CD4-positive, CD25-positive, alpha-beta regulatory T cell (primary cell): ENCODE measurements at regions not wholly inside any gene's neighbourhood (a gene's known extent, or its start where the extent isn't known, plus 50 kb on each side); places are given as distances from the start of the nearest gene placed in this dataset.

ENCODE experiments used
- ATAC-seq, 2 donors: fragments of 150-1000 bp; cut with Tn5 transposase; one replicate each; pipeline ENCODE4 v1.10.0; 2021; ENCODE audit warnings: low read depth in 2 of 2, moderate number of reproducible peaks in 2 of 2, moderate library complexity in 1 of 2
- DNase-seq, 3 donors: peaks; one replicate each; pipeline versions ENCODE4 v3.0.0 to v3.0.0-alpha.2; 2012 to 2022; ENCODE audit warnings: mixed read lengths in 1 of 3
- H3K27ac ChIP-seq: one replicate; pipeline ENCODE4 v1.7.0; 2013; ENCODE audit warnings: mild to moderate bottlenecking, low read length; ENCODE audit not compliant: insufficient read depth, poor library complexity, severe bottlenecking
- H3K27me3 ChIP-seq: one replicate; pipeline ENCODE4 v1.7.0; 2013; ENCODE audit warnings: low read length; ENCODE audit not compliant: control insufficient read depth, insufficient read depth
- H3K36me3 ChIP-seq: one replicate; pipeline ENCODE4 v1.7.0; 2013; ENCODE audit warnings: mild to moderate bottlenecking, low read length, moderate library complexity; ENCODE audit not compliant: control insufficient read depth, insufficient read depth
- H3K4me1 ChIP-seq: 2 replicates; pipeline ENCODE4 v1.7.0; 2013; ENCODE audit warnings: mild to moderate bottlenecking, low read length; ENCODE audit not compliant: insufficient read depth, control insufficient read depth, poor library complexity, severe bottlenecking
- H3K4me3 ChIP-seq: one replicate; pipeline ENCODE4 v1.7.0; 2013; ENCODE audit warnings: low read depth, mild to moderate bottlenecking, low read length, moderate library complexity
- H3K9me3 ChIP-seq, 2 experiments: 1 replicate in 1 of 2; 2 replicates in 1 of 2; pipeline ENCODE4 v1.7.0; 2013; ENCODE audit warnings: low read length in 2 of 2, mild to moderate bottlenecking in 1 of 2, moderate library complexity in 1 of 2; ENCODE audit not compliant: control insufficient read depth in 2 of 2
- H3K27ac Mint-ChIP-seq, 3 donors: one replicate each; pipeline ENCODE4 v1.8.0; 2020 to 2022; ENCODE audit warnings: mild to moderate bottlenecking in 3 of 3, mixed read lengths in 3 of 3, moderate library complexity in 2 of 3
- H3K27me3 Mint-ChIP-seq: one replicate; pipeline ENCODE4 v1.8.0; 2022; ENCODE audit warnings: mild to moderate bottlenecking, mixed read lengths
- H3K36me3 Mint-ChIP-seq: one replicate; pipeline ENCODE4 v1.8.0; 2020; ENCODE audit warnings: mixed read lengths
- H3K4me1 Mint-ChIP-seq, 4 donors: one replicate each; pipeline ENCODE4 v1.8.0; 2020 to 2022; ENCODE audit warnings: mixed read lengths in 4 of 4, mild to moderate bottlenecking in 1 of 4
- H3K4me3 Mint-ChIP-seq, 4 donors: one replicate each; pipeline ENCODE4 v1.8.0; 2020 to 2022; ENCODE audit warnings: mild to moderate bottlenecking in 4 of 4, mixed read lengths in 4 of 4, moderate library complexity in 3 of 4
- H3K9me3 Mint-ChIP-seq, 7 donors: one replicate each; pipeline ENCODE4 v1.8.0; 2020 to 2022; ENCODE audit warnings: mixed read lengths in 7 of 7, mild to moderate bottlenecking in 3 of 7, moderate library complexity in 2 of 7

- Mint-ChIP-seq H3K4me1 (no peaks in the 10 kb centered on the region), H3K27ac (no peak overlapping the region), H3K9me3 (no peaks in the 10 kb centered on the region), H3K4me3 (no peak overlapping the region), H3K27me3 (peaks cover 22% of the 10 kb centered on the region), H3K36me3 (no peaks in the 10 kb centered on the region)
- Histone ChIP-seq H3K36me3 (no peaks in the 10 kb centered on the region), H3K4me1 (no peaks in the 10 kb centered on the region), H3K9me3 (no peaks in the 10 kb centered on the region), H3K27me3 (peaks cover 6% of the 10 kb centered on the region), H3K4me3 (no peak overlapping the region), H3K27ac (no peak overlapping the region)
- DNase-seq: no peak
- no peak for ATAC-seq
Observed at GRCh38 chr15:62912808-62913207, 129.7 kb upstream of the TPM1 start.

- H3K4me3 ChIP-seq: no peak overlapping the region
- peaks cover 6% of the 10 kb centered on the region for H3K27me3 ChIP-seq
- Mint-ChIP-seq H3K36me3 (no peaks in the 10 kb centered on the region), H3K9me3 (no peaks in the 10 kb centered on the region), H3K27me3 (peaks cover 22% of the 10 kb centered on the region), H3K4me1 (no peaks in the 10 kb centered on the region), H3K27ac (no peak overlapping the region), H3K4me3 (no peak overlapping the region)
- H3K27ac ChIP-seq: no peak overlapping the region
- ATAC-seq: no peak
- DNase-seq: no peak
- no peaks in the 10 kb centered on the region for H3K4me1 ChIP-seq
- no peaks in the 10 kb centered on the region for H3K9me3 ChIP-seq
- no peaks in the 10 kb centered on the region for H3K36me3 ChIP-seq
Observed at GRCh38 chr15:62913246-62913645, 129.3 kb upstream of the TPM1 start.

- Mint-ChIP-seq H3K27ac (no peak overlapping the region), H3K9me3 (no peaks in the 10 kb centered on the region), H3K27me3 (peaks cover 22% of the 10 kb centered on the region), H3K4me1 (no peaks in the 10 kb centered on the region), H3K36me3 (no peaks in the 10 kb centered on the region), H3K4me3 (no peak overlapping the region)
- Histone ChIP-seq H3K27me3 (peaks cover 8% of the 10 kb centered on the region), H3K36me3 (no peaks in the 10 kb centered on the region), H3K4me1 (no peaks in the 10 kb centered on the region), H3K27ac (no peak overlapping the region), H3K9me3 (no peaks in the 10 kb centered on the region), H3K4me3 (no peak overlapping the region)
- no peak for DNase-seq
- ATAC-seq: no peak
Observed at GRCh38 chr15:62914461-62915079, 128.0 kb upstream of the TPM1 start.

- Histone ChIP-seq H3K27me3 (peaks cover 3% of the 10 kb centered on the region), H3K4me1 (no peaks in the 10 kb centered on the region), H3K36me3 (no peaks in the 10 kb centered on the region), H3K27ac (no peak overlapping the region), H3K4me3 (no peak overlapping the region), H3K9me3 (no peaks in the 10 kb centered on the region)
- Mint-ChIP-seq H3K9me3 (peaks cover 0 to 2% (median 0%) of the 10 kb centered on the region in 7 donors), H3K36me3 (no peaks in the 10 kb centered on the region), H3K27me3 (peaks cover 16% of the 10 kb centered on the region), H3K4me3 (no peak overlapping the region), H3K4me1 (no peaks in the 10 kb centered on the region), H3K27ac (no peak overlapping the region)
- ATAC-seq (no peak), DNase-seq (no peak)
Observed at GRCh38 chr15:62920682-62921502, 121.7 kb upstream of the TPM1 start.

GRCh38 chr15:62922514-62922913, 120.0 kb upstream of the TPM1 start:
- Mint-ChIP-seq H3K4me1 (no peaks in the 10 kb centered on the region), H3K27me3 (peaks cover 21% of the 10 kb centered on the region), H3K4me3 (no peak overlapping the region), H3K27ac (no peak overlapping the region), H3K36me3 (no peaks in the 10 kb centered on the region), H3K9me3 (peaks cover 0 to 3% (median 0%) of the 10 kb centered on the region in 7 donors)
- Histone ChIP-seq H3K27me3 (peaks cover 2% of the 10 kb centered on the region), H3K27ac (no peak overlapping the region), H3K9me3 (no peaks in the 10 kb centered on the region), H3K4me3 (no peak overlapping the region), H3K36me3 (no peaks in the 10 kb centered on the region), H3K4me1 (no peaks in the 10 kb centered on the region)
- DNase-seq: no peak
- no peak for ATAC-seq

GRCh38 chr15:62925875-62926274, 116.7 kb upstream of the TPM1 start:
- ATAC-seq: no peak
- Mint-ChIP-seq H3K4me1 (no peaks in the 10 kb centered on the region), H3K9me3 (peaks cover 0 to 3% (median 0%) of the 10 kb centered on the region in 7 donors), H3K36me3 (no peaks in the 10 kb centered on the region), H3K4me3 (no peak overlapping the region), H3K27ac (no peak overlapping the region), H3K27me3 (peaks cover 26% of the 10 kb centered on the region)
- no peaks in the 10 kb centered on the region for H3K9me3 ChIP-seq
- H3K27me3 ChIP-seq: no peaks in the 10 kb centered on the region
- H3K36me3 ChIP-seq: no peaks in the 10 kb centered on the region
- no peak for DNase-seq
- no peak overlapping the region for H3K4me3 ChIP-seq
- H3K27ac ChIP-seq: no peak overlapping the region
- H3K4me1 ChIP-seq: no peaks in the 10 kb centered on the region

GRCh38 chr15:62927196-62927595, 115.4 kb upstream of the TPM1 start:
- Mint-ChIP-seq H3K27me3 (peaks cover 23% of the 10 kb centered on the region), H3K27ac (no peak overlapping the region), H3K36me3 (no peaks in the 10 kb centered on the region), H3K4me3 (no peak overlapping the region), H3K9me3 (peaks cover 0 to 3% (median 0%) of the 10 kb centered on the region in 7 donors), H3K4me1 (peaks cover 0 to 4% (median 0%) of the 10 kb centered on the region in 4 donors)
- no peak for DNase-seq
- Histone ChIP-seq H3K27me3 (peaks cover 1% of the 10 kb centered on the region), H3K27ac (no peak overlapping the region), H3K4me3 (no peak overlapping the region), H3K9me3 (no peaks in the 10 kb centered on the region), H3K4me1 (no peaks in the 10 kb centered on the region), H3K36me3 (no peaks in the 10 kb centered on the region)
- no peak for ATAC-seq

- H3K4me3 Mint-ChIP-seq: no peak overlapping the region
- no peaks in the 10 kb centered on the region for H3K36me3 ChIP-seq
- no peak overlapping the region for H3K4me3 ChIP-seq
- no peak overlapping the region for H3K27ac Mint-ChIP-seq
- H3K4me1 ChIP-seq: no peaks in the 10 kb centered on the region
- ATAC-seq (no peak), DNase-seq (no peak)
- no peaks in the 10 kb centered on the region for H3K9me3 ChIP-seq
- peaks cover 29% of the 10 kb centered on the region for H3K27me3 Mint-ChIP-seq
- H3K27ac ChIP-seq: no peak overlapping the region
- peaks cover 0 to 3% (median 0%) of the 10 kb centered on the region in 7 donors for H3K9me3 Mint-ChIP-seq
- H3K27me3 ChIP-seq: peaks cover 5% of the 10 kb centered on the region
- H3K4me1 Mint-ChIP-seq: peaks cover 0 to 4% (median 0%) of the 10 kb centered on the region in 4 donors
- no peaks in the 10 kb centered on the region for H3K36me3 Mint-ChIP-seq
Observed at GRCh38 chr15:62927836-62928235, 114.7 kb upstream of the TPM1 start.
